KMS-11 (cell line): ENCODE measurements at regions not wholly inside any gene's neighbourhood (a gene's known extent, or its start where the extent isn't known, plus 50 kb on each side); places are given as distances from the start of the nearest gene placed in this dataset.

Experiments used
- H2AFZ ChIP-seq: fragments of 200-600 bp; sonication (generic); 2 replicates; pipeline ENCODE4 v1.6.1; 2016; ENCODE audit warnings: antibody characterized with exemption, mixed run types, low read depth
- H3K27ac ChIP-seq: fragments of 200-600 bp; sonication (generic); 2 replicates; pipeline ENCODE4 v1.6.1; 2016; ENCODE audit warnings: mild to moderate bottlenecking, mixed run types
- H3K27me3 ChIP-seq: fragments of 200-600 bp; sonication (generic); 2 replicates; pipeline ENCODE4 v1.6.1; 2017; ENCODE audit warnings: mild to moderate bottlenecking, low read depth, mixed run types, moderate library complexity; ENCODE audit not compliant: insufficient read depth
- H3K36me3 ChIP-seq: fragments of 200-600 bp; sonication (generic); 2 replicates; pipeline ENCODE4 v1.6.1; 2017; ENCODE audit warnings: mild to moderate bottlenecking, mixed run types; ENCODE audit not compliant: insufficient read depth
- H3K4me1 ChIP-seq: fragments of 200-600 bp; sonication (generic); 2 replicates; pipeline ENCODE4 v1.6.1; 2016; ENCODE audit warnings: mild to moderate bottlenecking, low read depth, mixed run types; ENCODE audit not compliant: poor library complexity, severe bottlenecking
- H3K4me2 ChIP-seq: fragments of 200-600 bp; sonication (generic); 2 replicates; pipeline ENCODE4 v1.7.0; 2016; ENCODE audit warnings: mild to moderate bottlenecking, mixed run types
- H3K4me3 ChIP-seq: fragments of 200-600 bp; sonication (generic); IDR thresholded peaks from 2 replicates; pipeline ENCODE4 v1.6.1; 2017; ENCODE audit warnings: low read depth, low read length, mixed read lengths; ENCODE audit not compliant: insufficient read depth
- H3K79me2 ChIP-seq: fragments of 200-600 bp; sonication (generic); 2 replicates; pipeline ENCODE4 v1.6.1; 2016; ENCODE audit warnings: low read depth, mixed run types; ENCODE audit not compliant: insufficient read depth
- H3K9ac ChIP-seq: fragments of 200-600 bp; sonication (generic); 2 replicates; pipeline ENCODE4 v1.6.1; 2016; ENCODE audit warnings: mild to moderate bottlenecking, mixed run types
- H4K20me1 ChIP-seq: fragments of 200-600 bp; sonication (generic); 2 replicates; pipeline ENCODE4 v1.6.1; 2016; ENCODE audit warnings: mild to moderate bottlenecking, mixed run types; ENCODE audit not compliant: insufficient read depth
- CTCF ChIP-seq: fragments of 200-600 bp; sonication (generic); conservative IDR thresholded peaks from 2 replicates; pipeline ENCODE4 v1.6.1; 2017; ENCODE audit warnings: low read depth, mild to moderate bottlenecking, antibody characterized with exemption, low read length, moderate library complexity, mixed read lengths

GRCh38 chr1:221509575-221510355 lies 232.1 kb downstream of the DUSP10 start:
- TF ChIP-seq CTCF, result no peak
- Histone ChIP-seq H4K20me1 (no peaks in the 10 kb centered on the region), H3K36me3 (no peaks in the 10 kb centered on the region), H3K27ac (no peak overlapping the region), H3K4me1 (no peaks in the 10 kb centered on the region), H3K79me2 (no peaks in the 10 kb centered on the region), H3K4me2 (no peak overlapping the region), H2AFZ (no peak overlapping the region), H3K9ac (no peak overlapping the region), H3K27me3 (no peaks in the 10 kb centered on the region), H3K4me3 (no peak overlapping the region)

GRCh38 chr1:221510793-221511503 lies 230.9 kb downstream of the DUSP10 start:
- H3K4me3 ChIP-seq, result no peak overlapping the region
- no peaks in the 10 kb centered on the region for H3K4me1 ChIP-seq
- no peak for TF ChIP-seq CTCF
- H3K27ac ChIP-seq, result no peak overlapping the region
- H3K79me2 ChIP-seq, result no peaks in the 10 kb centered on the region
- H3K36me3 ChIP-seq, result no peaks in the 10 kb centered on the region
- H3K4me2 ChIP-seq, result no peak overlapping the region
- no peak overlapping the region for H2AFZ ChIP-seq
- H3K27me3 ChIP-seq, result no peaks in the 10 kb centered on the region
- H4K20me1 ChIP-seq, result no peaks in the 10 kb centered on the region
- H3K9ac ChIP-seq, result no peak overlapping the region

- Histone ChIP-seq H3K79me2 (no peaks in the 10 kb centered on the region), H3K27me3 (no peaks in the 10 kb centered on the region), H3K4me2 (no peak overlapping the region), H3K4me1 (no peaks in the 10 kb centered on the region), H4K20me1 (no peaks in the 10 kb centered on the region), H3K4me3 (no peak overlapping the region), H3K27ac (no peak overlapping the region), H3K36me3 (no peaks in the 10 kb centered on the region), H3K9ac (no peak overlapping the region), H2AFZ (no peak overlapping the region)
- no peak for TF ChIP-seq CTCF
These were observed 230.1 kb downstream of the DUSP10 start for GRCh38 chr1:221511797-221512196.

GRCh38 chr1:221514806-221515205 lies 227.1 kb downstream of the DUSP10 start:
- Histone ChIP-seq H3K4me3 (no peak overlapping the region), H3K4me2 (no peak overlapping the region), H3K9ac (no peak overlapping the region), H4K20me1 (no peaks in the 10 kb centered on the region), H3K27me3 (no peaks in the 10 kb centered on the region), H3K79me2 (no peaks in the 10 kb centered on the region), H3K27ac (no peak overlapping the region), H3K36me3 (no peaks in the 10 kb centered on the region), H3K4me1 (no peaks in the 10 kb centered on the region), H2AFZ (no peak overlapping the region)
- no peak for TF ChIP-seq CTCF
